WTC11 (cell line): ENCODE measurements at regions not wholly inside any gene's neighbourhood (a gene's known extent, or its start where the extent isn't known, plus 50 kb on each side); places are given as distances from the start of the nearest gene placed in this dataset.
"Not testable (repeated sequence)": the region's sequence is repeated elsewhere in the genome, so short reads cannot be mapped to it uniquely, and the experiment has no call there.

Source experiments
- ATF1 ChIP-seq: sonication (generic); formaldehyde crosslinking; IDR thresholded peaks from 2 replicates; pipeline ENCODE4 v1.8.1; 2023; ENCODE audit warnings: mild to moderate bottlenecking, moderate library complexity, missing genetic modification reagents
- CTCF ChIP-seq: fragments of 200-600 bp; IDR thresholded peaks from 2 replicates; pipeline ENCODE4 v1.8.0; 2022; ENCODE audit warnings: antibody characterized with exemption
- E2F1 ChIP-seq: sonication (generic); formaldehyde crosslinking; IDR thresholded peaks from 2 replicates; pipeline ENCODE4 v1.8.0; 2022; ENCODE audit warnings: mild to moderate bottlenecking, missing genetic modification reagents
- FOXJ3 ChIP-seq: sonication (generic); formaldehyde crosslinking; IDR thresholded peaks from 2 replicates; pipeline ENCODE4 v1.9.0; 2021; ENCODE audit warnings: missing genetic modification reagents, mild to moderate bottlenecking, borderline replicate concordance
- NR2C2 ChIP-seq: sonication (generic); formaldehyde crosslinking; IDR thresholded peaks from 2 replicates; pipeline ENCODE4 v1.8.0; 2022; ENCODE audit warnings: mild to moderate bottlenecking, missing genetic modification reagents
- PRRX2 ChIP-seq: fragments of 250-450 bp; sonication (Bioruptor Pico); IDR thresholded peaks from 2 replicates; pipeline ENCODE4 v1.8.0; 2021; ENCODE audit warnings: mild to moderate bottlenecking
- SMAD3 ChIP-seq: sonication (generic); formaldehyde crosslinking; IDR thresholded peaks from 2 replicates; pipeline ENCODE4 v1.8.0; 2022; ENCODE audit warnings: missing genetic modification reagents, mild to moderate bottlenecking, borderline replicate concordance
- ZNF138 ChIP-seq: sonication (generic); formaldehyde crosslinking; conservative IDR thresholded peaks from 2 replicates; pipeline ENCODE4 v1.8.1; 2022; ENCODE audit warnings: mild to moderate bottlenecking, moderate library complexity, missing genetic modification reagents
- ZNF416 ChIP-seq: fragments of 250-450 bp; sonication (Bioruptor Pico); IDR thresholded peaks from 2 replicates; pipeline ENCODE4 v1.9.0; 2021; ENCODE audit warnings: mild to moderate bottlenecking, inconsistent platforms

GRCh38 chr5:50581845-50582244, 84.6 kb upstream of the PARP8 start:
- not testable (repeated sequence) for TF ChIP-seq CTCF; FOXJ3 (CRISPR knock-in tag); NR2C2 (CRISPR knock-in tag); PRRX2 (CRISPR knock-in tag); ZNF138 (CRISPR knock-in tag); ATF1 (CRISPR knock-in tag); ZNF416 (CRISPR knock-in tag); SMAD3 (CRISPR knock-in tag); E2F1
